ENCODE measurements at regions not wholly inside any gene's neighbourhood (a gene's known extent, or its start where the extent isn't known, plus 50 kb on each side); places are given as distances from the start of the nearest gene placed in this dataset.
"Not testable (repeated sequence)": the region's sequence is repeated elsewhere in the genome, so short reads cannot be mapped to it uniquely, and the experiment has no call there.

DNA sequence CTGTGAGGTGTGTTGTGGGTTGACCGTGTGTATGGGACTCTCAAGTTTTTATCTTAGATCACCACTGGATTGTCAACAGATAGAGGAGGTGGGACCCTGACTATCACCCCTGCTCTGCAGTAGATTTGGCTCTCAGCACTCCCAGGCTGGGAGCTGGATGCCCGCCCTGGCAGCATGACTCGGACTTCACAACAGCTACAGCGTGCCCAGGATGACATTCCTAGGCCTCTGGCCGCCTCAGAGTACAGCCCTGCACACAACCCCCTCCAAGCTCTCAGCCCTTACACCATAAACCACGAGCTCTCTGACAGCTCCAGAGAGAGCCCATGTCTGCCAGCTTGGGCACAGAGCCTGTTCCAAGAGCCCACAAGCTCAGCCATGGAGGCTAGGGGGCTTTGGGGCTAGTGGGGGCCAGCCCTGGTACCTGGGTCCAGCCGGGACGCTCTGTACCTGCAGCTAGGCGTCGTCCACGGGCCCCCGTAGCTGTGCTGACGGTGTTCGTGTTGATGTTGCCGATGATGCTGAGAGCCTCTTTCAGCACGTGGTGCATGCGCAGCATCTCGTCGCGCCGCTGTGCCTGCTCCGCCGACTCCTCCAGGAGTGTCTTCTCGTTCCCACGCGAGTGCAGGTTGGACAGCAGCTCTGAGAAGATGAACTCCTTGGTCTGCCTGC, 66.1 kb upstream of the LYSMD4 start:
- intact Hi-C loops (cut with micrococcal nuclease); H3K36me3 ChIP-seq; H3K27me3 ChIP-seq (ENCODE audit: low read depth); H3K4me1 ChIP-seq; H3K9me3 ChIP-seq (replicated peaks); H3K4me3 ChIP-seq: not testable (repeated sequence)
- DNase-seq = peak; percentile 61
- H3K27ac ChIP-seq (replicated peaks) = peak overlapping the region; percentile 82

DNA sequence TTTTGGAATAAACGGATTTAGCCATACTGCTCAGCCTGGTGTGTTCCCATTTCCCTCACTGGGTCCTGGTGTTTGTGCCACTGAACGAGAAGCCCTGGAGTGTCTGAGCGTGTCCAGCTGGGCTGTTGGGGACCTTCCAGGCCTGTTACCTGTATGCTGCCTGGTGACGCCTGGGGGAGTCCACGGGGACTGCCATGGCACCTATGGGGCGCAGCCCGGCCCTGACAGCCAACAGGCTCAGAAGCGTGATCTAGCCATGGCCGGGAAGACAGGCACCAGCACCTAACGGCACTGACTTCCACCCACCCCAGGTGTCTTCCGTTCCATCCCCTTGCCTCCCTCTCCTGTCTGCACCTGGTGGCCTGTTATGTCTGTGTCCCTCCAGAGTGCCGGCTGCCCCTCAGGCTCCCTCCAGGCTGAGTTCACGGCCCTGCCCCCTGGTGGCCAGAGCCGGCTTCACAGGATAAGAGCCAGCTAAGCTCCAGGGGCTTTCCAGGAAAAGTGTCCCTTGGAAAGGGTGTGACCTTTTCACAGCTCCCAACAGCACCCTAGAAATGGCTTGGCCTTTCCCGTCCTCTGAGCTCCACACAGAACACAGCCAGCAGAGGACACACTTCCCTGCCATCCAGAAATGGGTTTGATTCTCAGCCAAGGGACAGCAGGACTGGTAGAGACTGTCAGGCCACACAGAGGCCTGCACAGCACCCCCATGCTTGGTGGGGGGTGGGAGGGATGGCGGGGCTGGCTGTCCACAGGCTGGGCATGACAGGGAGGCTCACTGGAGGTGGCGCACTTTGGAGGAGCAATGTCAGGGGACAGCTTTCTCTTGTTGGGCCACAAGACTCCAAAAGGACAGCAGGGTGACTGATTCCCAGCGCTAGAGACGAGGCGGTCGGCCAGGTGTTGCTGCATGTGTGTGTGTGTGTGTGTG, 64.0 kb upstream of the LYSMD4 start:
- TF ChIP-seq CTCF (IDR thresholded peaks at IDR 0.05; ENCODE audit: borderline replicate concordance) = peak; percentile 28
- H3K9me3 ChIP-seq (replicated peaks); H3K27ac ChIP-seq (replicated peaks); intact Hi-C loops (cut with micrococcal nuclease); H3K27me3 ChIP-seq (ENCODE audit: low read depth); H3K4me1 ChIP-seq; DNase-seq; H3K4me3 ChIP-seq; H3K36me3 ChIP-seq: not testable (repeated sequence)

DNA sequence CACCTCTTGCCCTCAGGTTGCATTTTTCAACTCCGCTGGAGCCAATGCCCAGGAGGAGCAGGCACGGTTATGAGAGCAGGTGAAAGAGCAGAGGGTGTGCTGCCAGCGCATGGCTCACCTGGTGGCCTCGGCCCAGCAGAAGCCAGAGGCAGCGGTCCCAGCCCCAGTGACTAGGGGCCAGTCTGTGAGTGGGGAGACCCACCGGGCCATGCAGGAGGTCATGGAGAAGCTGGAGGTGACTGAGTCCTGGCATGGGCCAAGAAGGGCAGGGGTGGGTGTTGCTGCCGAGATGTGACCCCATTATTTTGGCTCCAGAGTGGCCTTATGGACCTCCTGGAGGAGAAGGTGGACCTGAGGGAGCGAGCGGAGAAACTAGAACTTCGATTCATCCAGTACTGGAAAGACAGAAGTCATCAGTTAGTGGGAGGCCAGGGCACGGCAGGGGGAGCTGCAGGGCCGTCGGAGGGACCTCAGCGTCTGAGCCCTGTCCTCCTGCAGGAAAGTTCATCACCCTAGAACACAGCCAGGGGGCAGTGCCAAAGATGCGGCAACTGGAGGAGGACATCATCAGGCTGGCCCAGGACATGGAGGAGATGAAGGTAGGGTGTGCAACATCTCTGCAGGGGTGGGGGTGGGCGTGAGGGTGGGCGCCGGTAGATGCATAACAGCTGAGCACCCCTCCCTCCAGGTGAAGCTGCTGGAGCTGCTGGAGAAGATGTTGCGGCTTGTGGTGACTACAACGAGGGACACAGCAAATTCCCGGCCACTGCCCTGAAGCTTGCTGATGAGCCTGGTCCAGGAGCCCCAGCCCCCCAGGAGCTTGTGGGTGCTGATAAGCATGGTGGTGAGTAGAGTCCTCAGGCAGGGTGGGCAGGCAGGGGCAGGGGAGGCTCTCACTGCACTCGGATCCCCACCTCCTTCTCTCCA, 58.9 kb upstream of the LYSMD4 start:
- H3K27ac ChIP-seq (replicated peaks); H3K4me3 ChIP-seq; H3K4me1 ChIP-seq; H3K27me3 ChIP-seq (ENCODE audit: low read depth); H3K36me3 ChIP-seq; DNase-seq; intact Hi-C loops (cut with micrococcal nuclease); H3K9me3 ChIP-seq (replicated peaks): not testable (repeated sequence)

GRCh38 chr15:99790751-99791150, 57.5 kb upstream of the LYSMD4 start:
- H3K4me3 ChIP-seq; H3K9me3 ChIP-seq (replicated peaks); DNase-seq; H3K27me3 ChIP-seq (ENCODE audit: low read depth); H3K27ac ChIP-seq (replicated peaks); H3K4me1 ChIP-seq; intact Hi-C loops (cut with micrococcal nuclease); H3K36me3 ChIP-seq: not testable (repeated sequence)

DNA sequence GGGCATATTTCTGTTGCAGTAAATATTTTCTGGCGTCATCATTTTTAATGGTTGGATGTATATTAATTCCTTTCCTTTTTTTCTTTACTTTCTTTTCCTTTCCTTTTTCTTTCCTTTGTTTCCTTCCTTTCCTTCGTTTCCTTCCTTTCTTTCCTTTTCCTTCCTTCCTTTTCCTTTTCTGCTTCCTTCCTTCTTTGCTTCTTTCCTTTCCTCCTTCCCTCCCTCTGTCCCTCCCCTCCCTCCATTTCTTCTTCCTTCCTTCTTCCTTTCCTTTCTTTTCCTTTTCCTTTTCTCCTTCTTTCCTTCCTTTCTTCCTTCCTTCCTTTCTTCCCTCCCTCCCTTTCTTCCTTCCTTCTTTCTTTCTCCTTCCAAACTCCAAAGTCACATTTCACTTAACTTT, 54.9 kb upstream of the LYSMD4 start:
- no peak for DNase-seq
- intact Hi-C loops (cut with micrococcal nuclease) = no loop called here
- no peak for TF ChIP-seq CTCF (IDR thresholded peaks at IDR 0.05; ENCODE audit: borderline replicate concordance)
- Histone ChIP-seq H3K36me3 (no peaks in the 10 kb centered on the region), H3K9me3 (replicated peaks) (no peaks in the 10 kb centered on the region), H3K4me3 (no peak overlapping the region), H3K27me3 (ENCODE audit: low read depth) (no peaks in the 10 kb centered on the region), H3K27ac (replicated peaks) (no peak overlapping the region), H3K4me1 (no peaks in the 10 kb centered on the region)

DNA sequence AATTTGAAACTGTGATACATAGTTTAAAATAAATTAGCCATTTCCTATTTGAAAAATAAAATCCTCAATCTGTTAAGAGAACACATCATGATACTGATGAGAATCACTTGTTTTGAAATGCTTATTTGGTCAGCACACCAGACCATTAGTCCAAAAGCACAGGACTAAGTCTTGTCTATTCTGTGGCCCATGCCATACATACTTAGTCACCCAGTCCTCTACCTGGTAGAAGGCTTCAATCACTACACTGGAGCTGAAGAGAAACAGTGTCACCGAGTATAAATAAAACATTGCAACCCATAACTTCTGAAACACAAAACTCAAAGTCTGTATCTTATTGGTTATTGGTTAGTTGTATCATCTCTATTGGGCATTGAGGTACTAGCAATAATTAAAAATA, 51.6 kb upstream of the LYSMD4 start:
- DNase-seq; H3K4me3 ChIP-seq; H3K4me1 ChIP-seq; H3K27ac ChIP-seq (replicated peaks); H3K36me3 ChIP-seq; H3K9me3 ChIP-seq (replicated peaks); H3K27me3 ChIP-seq (ENCODE audit: low read depth); intact Hi-C loops (cut with micrococcal nuclease): not testable (repeated sequence)

GRCh38 chr15:99783918-99784619, 50.8 kb upstream of the LYSMD4 start:
- DNase-seq; H3K9me3 ChIP-seq (replicated peaks); H3K36me3 ChIP-seq; H3K4me3 ChIP-seq; H3K4me1 ChIP-seq; H3K27me3 ChIP-seq (ENCODE audit: low read depth); intact Hi-C loops (cut with micrococcal nuclease); H3K27ac ChIP-seq (replicated peaks): not testable (repeated sequence)

Measured in left ventricle myocardium inferior (tissue), 1 donor.